Kidney epithelial cell (primary cell): ENCODE measurements at regions not wholly inside any gene's neighbourhood (a gene's known extent, or its start where the extent isn't known, plus 50 kb on each side); places are given as distances from the start of the nearest gene placed in this dataset.
"Not testable (repeated sequence)": the region's sequence is repeated elsewhere in the genome, so short reads cannot be mapped to it uniquely, and the experiment has no call there.

Experiments
- DNase-seq: peaks from one replicate; pipeline ENCODE4 v3.0.0-alpha.2; 2010; ENCODE audit warnings: low read depth
- H3K27me3 ChIP-seq: 2 replicates; pipeline ENCODE4 v1.6.0; 2011; ENCODE audit warnings: low read length; ENCODE audit not compliant: control insufficient read depth, insufficient read depth
- H3K36me3 ChIP-seq: 2 replicates; pipeline ENCODE4 v1.5.1; 2011; ENCODE audit warnings: low read length; ENCODE audit not compliant: control insufficient read depth, insufficient read depth
- H3K4me3 ChIP-seq: 2 replicates; pipeline ENCODE4 v1.5.1; 2011; ENCODE audit warnings: low read depth, mild to moderate bottlenecking, control low read depth, low read length
- TF ChIP-seq, protein P1 (sequence below): IDR thresholded peaks from 2 replicates; pipeline ENCODE4 v1.5.1; 2011; ENCODE audit warnings: mild to moderate bottlenecking, moderate library complexity, low read length, control low read depth, inconsistent platforms; ENCODE audit not compliant: insufficient read depth, poor library complexity, severe bottlenecking

DNA sequence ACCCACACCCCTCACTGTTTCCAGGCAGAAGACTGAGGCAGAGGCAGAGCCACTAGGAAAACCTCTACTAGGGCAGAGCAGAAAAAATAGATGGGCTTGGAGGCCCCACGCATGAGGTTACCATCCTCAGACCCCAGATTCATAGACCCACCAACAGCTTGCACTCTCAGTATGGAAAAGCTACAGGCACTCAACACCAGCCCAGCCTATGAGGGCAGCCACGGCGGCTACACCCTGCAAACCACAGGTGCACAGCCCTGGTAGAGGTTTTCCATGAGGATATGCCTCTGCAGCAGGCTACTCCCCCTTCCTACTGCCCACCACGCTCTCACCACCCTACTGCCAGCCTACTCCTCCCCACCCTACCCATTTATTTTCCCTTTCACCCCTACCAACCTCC, 235.1 kb downstream of the CWH43 start:
- TF ChIP-seq, protein P1, sequence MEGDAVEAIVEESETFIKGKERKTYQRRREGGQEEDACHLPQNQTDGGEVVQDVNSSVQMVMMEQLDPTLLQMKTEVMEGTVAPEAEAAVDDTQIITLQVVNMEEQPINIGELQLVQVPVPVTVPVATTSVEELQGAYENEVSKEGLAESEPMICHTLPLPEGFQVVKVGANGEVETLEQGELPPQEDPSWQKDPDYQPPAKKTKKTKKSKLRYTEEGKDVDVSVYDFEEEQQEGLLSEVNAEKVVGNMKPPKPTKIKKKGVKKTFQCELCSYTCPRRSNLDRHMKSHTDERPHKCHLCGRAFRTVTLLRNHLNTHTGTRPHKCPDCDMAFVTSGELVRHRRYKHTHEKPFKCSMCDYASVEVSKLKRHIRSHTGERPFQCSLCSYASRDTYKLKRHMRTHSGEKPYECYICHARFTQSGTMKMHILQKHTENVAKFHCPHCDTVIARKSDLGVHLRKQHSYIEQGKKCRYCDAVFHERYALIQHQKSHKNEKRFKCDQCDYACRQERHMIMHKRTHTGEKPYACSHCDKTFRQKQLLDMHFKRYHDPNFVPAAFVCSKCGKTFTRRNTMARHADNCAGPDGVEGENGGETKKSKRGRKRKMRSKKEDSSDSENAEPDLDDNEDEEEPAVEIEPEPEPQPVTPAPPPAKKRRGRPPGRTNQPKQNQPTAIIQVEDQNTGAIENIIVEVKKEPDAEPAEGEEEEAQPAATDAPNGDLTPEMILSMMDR = no peak
- Histone ChIP-seq H3K4me3 (no peak overlapping the region), H3K27me3 (no peaks in the 10 kb centered on the region), H3K36me3 (no peaks in the 10 kb centered on the region)
- no peak for DNase-seq

GRCh38 chr4:49222810-49223209, 236.7 kb downstream of the CWH43 start:
- H3K4me3 ChIP-seq, H3K27me3 ChIP-seq, DNase-seq, H3K36me3 ChIP-seq: not testable (repeated sequence)

- H3K4me3 ChIP-seq, DNase-seq, H3K36me3 ChIP-seq, H3K27me3 ChIP-seq: not testable (repeated sequence)
Measured at GRCh38 chr4:49226216-49226866, 240.3 kb downstream of the CWH43 start.

GRCh38 chr4:49227941-49228340, 241.9 kb downstream of the CWH43 start:
- not testable (repeated sequence) for H3K36me3 ChIP-seq, DNase-seq, H3K4me3 ChIP-seq, H3K27me3 ChIP-seq

GRCh38 chr4:49229243-49229642, 243.2 kb downstream of the CWH43 start:
- not testable (repeated sequence) for H3K36me3 ChIP-seq, H3K27me3 ChIP-seq, DNase-seq, H3K4me3 ChIP-seq

DNA sequence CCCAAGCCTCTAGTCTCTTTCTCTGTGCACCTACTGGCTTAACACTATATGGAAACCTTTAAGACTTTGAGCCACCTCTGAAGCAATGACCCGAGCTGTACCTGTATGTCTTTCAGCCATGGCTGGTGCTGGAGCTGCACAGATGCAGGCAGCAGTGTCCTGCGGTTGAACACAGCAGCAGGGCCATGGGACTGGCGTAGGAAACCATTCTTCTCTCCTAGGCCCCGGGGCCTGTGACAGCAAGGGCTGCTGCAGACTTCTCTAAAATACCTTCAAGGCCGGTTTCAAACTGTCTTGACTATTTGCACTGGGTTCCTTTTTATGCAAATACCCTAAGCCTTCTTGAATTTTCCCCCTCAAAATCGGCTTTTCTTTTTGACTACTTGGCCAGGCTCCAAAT, 243.6 kb downstream of the CWH43 start:
- H3K36me3 ChIP-seq, DNase-seq, H3K27me3 ChIP-seq, H3K4me3 ChIP-seq: not testable (repeated sequence)

- H3K27me3 ChIP-seq, H3K4me3 ChIP-seq, H3K36me3 ChIP-seq, DNase-seq: not testable (repeated sequence)
Measured at GRCh38 chr4:49233346-49233745, 247.3 kb downstream of the CWH43 start.

DNA sequence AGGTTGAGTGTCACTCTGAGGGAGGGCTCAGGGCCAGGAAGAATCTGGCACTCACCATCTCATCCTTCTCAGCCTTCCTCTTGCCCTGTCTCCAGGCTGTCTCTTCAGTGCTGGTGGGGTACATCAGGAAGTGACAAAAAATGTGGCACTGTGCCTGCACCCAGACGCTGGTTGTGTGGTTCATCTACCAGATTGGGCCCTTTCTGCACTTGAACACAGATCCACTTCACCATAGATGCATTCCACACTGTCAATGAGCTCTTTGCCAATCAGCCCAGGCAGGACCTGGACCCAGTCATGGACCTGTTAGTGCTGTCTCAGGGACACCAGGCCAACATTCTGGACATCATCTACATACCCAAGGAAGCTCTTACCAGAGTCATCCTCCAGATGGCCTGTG, 247.7 kb downstream of the CWH43 start:
- H3K4me3 ChIP-seq, DNase-seq, H3K36me3 ChIP-seq: not testable (repeated sequence)

GRCh38 chr4:49234382-49234781, 248.3 kb downstream of the CWH43 start:
- H3K27me3 ChIP-seq, DNase-seq, H3K4me3 ChIP-seq, H3K36me3 ChIP-seq: not testable (repeated sequence)

More for the DNA sequence above, 247.7 kb downstream of the CWH43 start:
- not testable (repeated sequence) for H3K27me3 ChIP-seq

GRCh38 chr4:49235413-49236160, 249.5 kb downstream of the CWH43 start:
- DNase-seq, H3K27me3 ChIP-seq, H3K4me3 ChIP-seq, H3K36me3 ChIP-seq: not testable (repeated sequence)

GRCh38 chr4:49236474-49236873, 250.4 kb downstream of the CWH43 start:
- H3K4me3 ChIP-seq, H3K27me3 ChIP-seq, H3K36me3 ChIP-seq, DNase-seq: not testable (repeated sequence)

DNA sequence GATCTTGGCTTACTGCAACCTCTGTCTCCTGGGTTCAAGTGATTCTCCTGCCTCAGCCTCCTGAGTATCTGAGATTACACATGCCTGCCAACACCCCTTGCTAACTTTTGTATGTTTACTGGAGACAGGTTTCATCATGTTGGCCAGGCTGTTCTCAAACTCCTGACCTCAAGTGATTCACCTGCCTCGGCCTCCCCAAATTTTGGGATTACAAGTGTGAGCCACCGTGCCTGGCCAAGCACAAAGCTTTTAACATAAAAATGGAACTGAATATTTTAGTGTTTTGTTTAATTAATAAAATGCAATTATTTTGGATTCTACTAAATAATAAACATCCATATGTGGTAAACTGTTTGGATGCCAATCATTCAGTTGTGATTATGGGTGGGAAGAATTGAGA, 255.2 kb downstream of the CWH43 start:
- not testable (repeated sequence) for H3K36me3 ChIP-seq, H3K4me3 ChIP-seq, H3K27me3 ChIP-seq, DNase-seq

- not testable (repeated sequence) for H3K36me3 ChIP-seq, H3K4me3 ChIP-seq, H3K27me3 ChIP-seq, DNase-seq
Measured at GRCh38 chr4:49262786-49263185, 276.7 kb downstream of the CWH43 start.

GRCh38 chr4:49270435-49270834, 284.4 kb downstream of the CWH43 start:
- H3K36me3 ChIP-seq, H3K27me3 ChIP-seq, H3K4me3 ChIP-seq, DNase-seq: not testable (repeated sequence)
